NCI-H187 (cell line): ENCODE measurements at regions not wholly inside any gene's neighbourhood (a gene's known extent, or its start where the extent isn't known, plus 50 kb on each side); places are given as distances from the start of the nearest gene placed in this dataset.
"Not testable (repeated sequence)": the region's sequence is repeated elsewhere in the genome, so short reads cannot be mapped to it uniquely, and the experiment has no call there.

Experiments
- DNase-seq, 2 experiments: peaks; one replicate each; lab custom pipeline; 2025; lab: John Stamatoyannopoulos, UW

- no peak for DNase-seq
Observed at GRCh38 chr19:30681162-30682100, 309.2 kb downstream of the ZNF536 start.

- DNase-seq = not testable (repeated sequence)
Observed at GRCh38 chr19:30680399-30680798, 308.2 kb downstream of the ZNF536 start.

GRCh38 chr19:30679789-30680188 lies 307.6 kb downstream of the ZNF536 start:
- no peak for DNase-seq

- no peak for DNase-seq
Observed at GRCh38 chr19:30679153-30679702, 307.0 kb downstream of the ZNF536 start.

- DNase-seq = no peak
Observed at GRCh38 chr19:30678168-30678567, 306.0 kb downstream of the ZNF536 start.

GRCh38 chr19:30677702-30678101 lies 305.5 kb downstream of the ZNF536 start:
- no peak for DNase-seq

- DNase-seq = no peak
Observed at GRCh38 chr19:30676990-30677679, 305.0 kb downstream of the ZNF536 start.

GRCh38 chr19:30675086-30675485 lies 302.9 kb downstream of the ZNF536 start:
- no peak for DNase-seq

GRCh38 chr19:30674656-30675055 lies 302.5 kb downstream of the ZNF536 start:
- no peak for DNase-seq

- no peak for DNase-seq
Observed at GRCh38 chr19:30673336-30673735, 301.2 kb downstream of the ZNF536 start.

- DNase-seq = no peak
Observed at GRCh38 chr19:30672926-30673325, 300.7 kb downstream of the ZNF536 start.

- DNase-seq = no peak
Observed at GRCh38 chr19:30671622-30672051, 299.5 kb downstream of the ZNF536 start.

GRCh38 chr19:30671367-30671619 lies 299.1 kb downstream of the ZNF536 start:
- DNase-seq = no peak

- no peak for DNase-seq
Observed at GRCh38 chr19:30670562-30671366, 298.6 kb downstream of the ZNF536 start.

GRCh38 chr19:30670011-30670329 lies 297.8 kb downstream of the ZNF536 start:
- DNase-seq = no peak

- no peak for DNase-seq
Observed at GRCh38 chr19:30669329-30670010, 297.3 kb downstream of the ZNF536 start.

- DNase-seq = no peak
Observed at GRCh38 chr19:30668521-30669155, 296.5 kb downstream of the ZNF536 start.

GRCh38 chr19:30667746-30668145 lies 295.6 kb downstream of the ZNF536 start:
- DNase-seq = no peak

GRCh38 chr19:30667227-30667626 lies 295.0 kb downstream of the ZNF536 start:
- DNase-seq = no peak

GRCh38 chr19:30666301-30666803 lies 294.2 kb downstream of the ZNF536 start:
- DNase-seq = no peak

- no peak for DNase-seq
Observed at GRCh38 chr19:30665449-30665848, 293.3 kb downstream of the ZNF536 start.
